Panc1 (cell line): ENCODE measurements at regions not wholly inside any gene's neighbourhood (a gene's known extent, or its start where the extent isn't known, plus 50 kb on each side); places are given as distances from the start of the nearest gene placed in this dataset.

Source experiments
- ATAC-seq: fragments of 200-7000 bp; cut with Tn5 transposase; 2 replicates; pipeline ENCODE4 v1.9.1; 2020; ENCODE audit warnings: mild to moderate bottlenecking, moderate library complexity
- BruUV-seq: library from RNA; stranded (reverse); fragments of 400-500 nt; replicated peaks from 2 replicates; lab custom pipeline; 2021; lab: Mats Ljungman, UMichigan
- CTCF ChIA-PET: fragments of 300-600 bp; sonication (Branson Sonifier 250); formaldehyde crosslinking; loops from one replicate; lab custom pipeline; 2022; ENCODE audit warnings: antibody characterized with exemption; lab: Charles Lee
- POLR2A ChIA-PET: fragments of 300-600 bp; sonication (Branson Sonifier 250); formaldehyde crosslinking; loops from one replicate; lab custom pipeline; 2022; ENCODE audit warnings: antibody characterized with exemption; lab: Charles Lee
- DNase-seq: peaks from one replicate; pipeline ENCODE4 v3.0.0-alpha.2; 2010; ENCODE audit warnings: low read depth, low spot score
- H3K27ac ChIP-seq: 2 replicates; pipeline ENCODE4 v1.5.1; 2011; ENCODE audit warnings: mild to moderate bottlenecking, low read length, inconsistent platforms
- H3K27me3 ChIP-seq: fragments of 200-500 bp; sonication (Bioruptor generic); 2 replicates; pipeline ENCODE4 v1.6.0; 2014; ENCODE audit warnings: low read length, inconsistent platforms; ENCODE audit not compliant: control insufficient read depth, insufficient read depth
- H3K36me3 ChIP-seq: fragments of 200-500 bp; sonication (Bioruptor generic); 2 replicates; pipeline ENCODE4 v1.5.1; 2014; ENCODE audit warnings: inconsistent platforms, mild to moderate bottlenecking, low read length, moderate library complexity; ENCODE audit not compliant: control insufficient read depth, insufficient read depth
- H3K4me1 ChIP-seq: 2 replicates; pipeline ENCODE4 v1.5.1; 2011; ENCODE audit warnings: inconsistent platforms, mild to moderate bottlenecking, low read length, moderate library complexity; ENCODE audit not compliant: control insufficient read depth, insufficient read depth
- H3K4me3 ChIP-seq, 2 experiments: 2 replicates each; pipeline ENCODE4 v1.5.1; 2011 to 2012; ENCODE audit warnings: low read depth in 2 of 2, low read length in 2 of 2, mild to moderate bottlenecking in 2 of 2, inconsistent platforms in 1 of 2, moderate library complexity in 1 of 2
- H3K9me3 ChIP-seq: fragments of 200-500 bp; sonication (Bioruptor generic); 2 replicates; pipeline ENCODE4 v1.5.1; 2014; ENCODE audit warnings: low read depth, mild to moderate bottlenecking, inconsistent platforms, low read length, moderate library complexity; ENCODE audit not compliant: control insufficient read depth, insufficient read depth
- CTCF ChIP-seq: fragments of 450-650 bp; IDR thresholded peaks from 2 replicates; pipeline ENCODE4 v1.5.1; 2017; ENCODE audit warnings: mild to moderate bottlenecking
- POLR2AphosphoS5 ChIP-seq: IDR thresholded peaks from 2 replicates; pipeline ENCODE4 v1.6.1; 2012; ENCODE audit warnings: mild to moderate bottlenecking, low read depth, low read length, moderate library complexity
- REST ChIP-seq, 2 experiments: IDR thresholded peaks; 2 replicates each; pipeline ENCODE4 v1.6.1; 2011 to 2012; ENCODE audit warnings: low read depth in 2 of 2, control low read depth in 1 of 2, low read length in 1 of 2, mild to moderate bottlenecking in 1 of 2, moderate library complexity in 1 of 2; ENCODE audit not compliant: insufficient read depth in 1 of 2
- SIN3A ChIP-seq: IDR thresholded peaks from 2 replicates; pipeline ENCODE4 v1.6.1; 2012; ENCODE audit warnings: low read depth, mild to moderate bottlenecking, low read length, moderate library complexity, borderline replicate concordance; ENCODE audit not compliant: insufficient read depth
- TCF7L2 ChIP-seq: IDR thresholded peaks from 2 replicates; pipeline ENCODE4 v1.6.1; 2011; ENCODE audit warnings: mild to moderate bottlenecking, low read depth, low read length, inconsistent platforms
- in situ Hi-C: cut with HindIII; loops from 2 replicates; pipeline ENCODE4 v1.10.0; 2016; ENCODE audit warnings: low sequenced_read_pairs, low pct_unique_long_range_greater_than_20kb
- intact Hi-C: fragments of 100-400 bp; cut with micrococcal nuclease; formaldehyde crosslinking; loops from one replicate; pipeline ENCODE4 v1.10.0; 2022; ENCODE audit not compliant: unreplicated experiment

GRCh38 chr15:25939122-25939521 is 76.0 kb upstream of the ATP10A start:
- Histone ChIP-seq H3K4me3 (no peak overlapping the region), H3K4me1 (no peaks in the 10 kb centered on the region), H3K36me3 (no peaks in the 10 kb centered on the region), H3K27me3 (no peaks in the 10 kb centered on the region), H3K27ac (no peak overlapping the region), H3K9me3 (no peaks in the 10 kb centered on the region)
- ChIA-PET CTCF (no interaction called here), POLR2A (no interaction called here)
- ATAC-seq (no peak), DNase-seq (no peak)
- intact Hi-C loops (no loop called here), in situ Hi-C loops (no loop called here)
- BruUV-seq = no TSS peak
- no peak for TF ChIP-seq CTCF
- no peak for TF ChIP-seq SIN3A
- TF ChIP-seq REST (IDR thresholded peaks at IDR 0.05; ENCODE audit: insufficient read depth in 1 of 2, low read depth in 2 of 2, low read length in 1 of 2) = no peak
- no peak for TF ChIP-seq POLR2AphosphoS5
- no peak for TF ChIP-seq TCF7L2

- Histone ChIP-seq H3K4me1 (no peaks in the 10 kb centered on the region), H3K27me3 (no peaks in the 10 kb centered on the region), H3K27ac (no peak overlapping the region), H3K4me3 (no peak overlapping the region), H3K9me3 (no peaks in the 10 kb centered on the region), H3K36me3 (no peaks in the 10 kb centered on the region)
- POLR2A ChIA-PET = no interaction called here
- no peak for DNase-seq
- no peak for TF ChIP-seq SIN3A
- TF ChIP-seq REST (IDR thresholded peaks at IDR 0.05; ENCODE audit: insufficient read depth in 1 of 2, low read depth in 2 of 2, low read length in 1 of 2) = no peak
- TF ChIP-seq CTCF = no peak
- no peak for TF ChIP-seq POLR2AphosphoS5
- TF ChIP-seq TCF7L2 = no peak
- in situ Hi-C loops = no loop called here
- CTCF ChIA-PET = no interaction called here
- ATAC-seq = no peak
- BruUV-seq = no TSS peak
- intact Hi-C loops = no loop called here
These were observed 74.7 kb upstream of the ATP10A start for GRCh38 chr15:25937796-25938195.
